ENCODE measurements at regions not wholly inside any gene's neighbourhood (a gene's known extent, or its start where the extent isn't known, plus 50 kb on each side); places are given as distances from the start of the nearest gene placed in this dataset.

GRCh38 chr1:201617157-201617556 is 78.2 kb downstream of the NAV1 start (continued):
- no peak for TF ChIP-seq FOSL1 (IDR thresholded peaks at IDR 0.05; ENCODE audit: low read depth)

GRCh38 chr1:201618389-201618788 is 79.5 kb downstream of the NAV1 start:
- Histone ChIP-seq H3K79me2 (ENCODE audit: insufficient read depth, low read length) (no peaks in the 10 kb centered on the region), H3K4me2 (ENCODE audit: low read length) (no peak overlapping the region), H3K27ac (ENCODE audit: low read depth, low read length) (no peak overlapping the region), H3K4me1 (ENCODE audit: control insufficient read depth in 1 of 2, insufficient read depth in 2 of 2, low read length in 2 of 2) (peaks cover 0 to 2% of the 10 kb centered on the region in 2 experiments; a peak in 1 of 4 replicates), H3K4me3 (replicated peaks in 1 of 2; ENCODE audit: low read depth in 1 of 2, low read length in 2 of 2) (no peak overlapping the region), H2AFZ (ENCODE audit: low read depth, low read length, poor library complexity, severe bottlenecking) (no peak overlapping the region), H3K36me3 (ENCODE audit: control insufficient read depth in 1 of 2, insufficient read depth in 2 of 2, low read length in 2 of 2) (no peaks in the 10 kb centered on the region), H3K27me3 (ENCODE audit: insufficient read depth, low read length) (0 out of 2 replicates have a peak, but pooled peaks cover 5% of the 10 kb centered on the region), H4K20me1 (ENCODE audit: insufficient read depth) (no peaks in the 10 kb centered on the region), H3K9ac (ENCODE audit: low read length) (no peak overlapping the region), H3K9me3 (ENCODE audit: control insufficient read depth in 1 of 2, insufficient read depth in 1 of 2, low read depth in 1 of 2, low read length in 2 of 2) (no peaks in the 10 kb centered on the region), H3K9me2 (ENCODE audit: insufficient read depth) (no peaks in the 10 kb centered on the region)
- ATAC-seq (no peak), DNase-seq (ENCODE audit: low read depth, low spot score) (no peak)
- RAD21 ChIA-PET (ENCODE audit: low non-redundant PET in 1 of 2, low total read pairs in 2 of 2, uncharacterized antibody in 2 of 2, unreplicated experiment in 2 of 2) = no interaction called here
- no TSS peak for BruUV-seq (replicated peaks)
- POLR2A ChIA-PET = no interaction called here
- CTCF ChIA-PET = no interaction called here
- intact Hi-C loops (cut with micrococcal nuclease) = no loop called here
- TF ChIP-seq ZFX (IDR thresholded peaks at IDR 0.05) (no peak), ZNF274 (IDR thresholded peaks at IDR 0.05; ENCODE audit: low read depth, low read length) (no peak)

- ChIA-PET CTCF (no interaction called here), RAD21 (ENCODE audit: low non-redundant PET in 1 of 2, low total read pairs in 2 of 2, uncharacterized antibody in 2 of 2, unreplicated experiment in 2 of 2) (no interaction called here), POLR2A (no interaction called here)
- BruUV-seq (replicated peaks) = no TSS peak
- DNase-seq (ENCODE audit: low read depth, low spot score) (no peak), ATAC-seq (no peak)
- Histone ChIP-seq H3K9me3 (ENCODE audit: control insufficient read depth in 1 of 2, insufficient read depth in 1 of 2, low read depth in 1 of 2, low read length in 2 of 2) (no peaks in the 10 kb centered on the region), H3K9ac (ENCODE audit: low read length) (no peak overlapping the region), H2AFZ (ENCODE audit: low read depth, low read length, poor library complexity, severe bottlenecking) (no peak overlapping the region), H3K4me2 (ENCODE audit: low read length) (no peak overlapping the region), H3K27ac (ENCODE audit: low read depth, low read length) (no peak overlapping the region), H3K4me3 (replicated peaks in 1 of 2; ENCODE audit: low read depth in 1 of 2, low read length in 2 of 2) (no peak overlapping the region), H3K4me1 (ENCODE audit: control insufficient read depth in 1 of 2, insufficient read depth in 2 of 2, low read length in 2 of 2) (peaks cover 0 to 2% of the 10 kb centered on the region in 2 experiments; a peak in 1 of 4 replicates), H3K36me3 (ENCODE audit: control insufficient read depth in 1 of 2, insufficient read depth in 2 of 2, low read length in 2 of 2) (no peaks in the 10 kb centered on the region), H3K79me2 (ENCODE audit: insufficient read depth, low read length) (no peaks in the 10 kb centered on the region), H3K9me2 (ENCODE audit: insufficient read depth) (no peaks in the 10 kb centered on the region), H4K20me1 (ENCODE audit: insufficient read depth) (no peaks in the 10 kb centered on the region), H3K27me3 (ENCODE audit: insufficient read depth, low read length) (0 out of 2 replicates have a peak, but pooled peaks cover 5% of the 10 kb centered on the region)
- TF ChIP-seq ZNF274 (IDR thresholded peaks at IDR 0.05; ENCODE audit: low read depth, low read length) = no peak
- no peak for TF ChIP-seq CBX3 (IDR thresholded peaks at IDR 0.05; ENCODE audit: low read depth)
- TF ChIP-seq REST (IDR thresholded peaks at IDR 0.05; ENCODE audit: low read depth) = no peak
- TF ChIP-seq EZH2 (IDR thresholded peaks at IDR 0.05) = no peak
- TF ChIP-seq SP1 (IDR thresholded peaks at IDR 0.05; ENCODE audit: low read depth) = no peak
- TF ChIP-seq ELF1 (IDR thresholded peaks at IDR 0.05; ENCODE audit: borderline replicate concordance, low read depth) = no peak
- TF ChIP-seq RAD21 (IDR thresholded peaks at IDR 0.05; ENCODE audit: low read depth) = no peak
- no peak for TF ChIP-seq POLR2A (IDR thresholded peaks at IDR 0.05; ENCODE audit: borderline replicate concordance, extremely low read depth, insufficient read depth, insufficient read length)
- TF ChIP-seq SRF (IDR thresholded peaks at IDR 0.05; ENCODE audit: low read depth) = no peak
- no peak for TF ChIP-seq ATF3 (IDR thresholded peaks at IDR 0.05)
- no peak for TF ChIP-seq TCF7L2 (IDR thresholded peaks at IDR 0.05; ENCODE audit: borderline replicate concordance, extremely low read depth, insufficient read depth, insufficient read length)
- TF ChIP-seq ZFX (IDR thresholded peaks at IDR 0.05) = no peak
- no peak for TF ChIP-seq MAX (IDR thresholded peaks at IDR 0.05)
- no peak for TF ChIP-seq FOSL1 (IDR thresholded peaks at IDR 0.05; ENCODE audit: low read depth)
- no peak for TF ChIP-seq YY1 (IDR thresholded peaks at IDR 0.05; ENCODE audit: extremely low read depth, insufficient replicate concordance, low read depth, low read length)
- TF ChIP-seq CEBPB (IDR thresholded peaks at IDR 0.05; ENCODE audit: low read depth) = no peak
- intact Hi-C loops (cut with micrococcal nuclease) = no loop called here
Observed at GRCh38 chr1:201618905-201619304, 80.0 kb downstream of the NAV1 start.
